Natural killer cell (primary cell): ENCODE measurements at regions not wholly inside any gene's neighbourhood (a gene's known extent, or its start where the extent isn't known, plus 50 kb on each side); places are given as distances from the start of the nearest gene placed in this dataset.

Source experiments
- ATAC-seq, 3 donors: fragments of 150-1000 bp in 2 of 3; fragments of 200-7000 bp in 1 of 3; cut with Tn5 transposase; 1 replicate in 1 of 3; 2 replicates in 2 of 3; pipeline ENCODE4 v1.10.0; 2021; ENCODE audit warnings: mild to moderate bottlenecking in 2 of 3, moderate library complexity in 2 of 3
- DNase-seq, 2 donors: peaks; one replicate each; pipeline versions ENCODE4 v3.0.0 to v3.0.0-alpha.2; 2013 to 2021; ENCODE audit warnings: mixed read lengths in 1 of 2
- H3K27ac ChIP-seq: one replicate; pipeline ENCODE4 v1.5.1; 2013; ENCODE audit warnings: mild to moderate bottlenecking, low read length
- H3K27me3 ChIP-seq: one replicate; pipeline ENCODE4 v1.6.1; 2013; ENCODE audit warnings: low read length; ENCODE audit not compliant: control insufficient read depth, insufficient read depth
- H3K36me3 ChIP-seq: one replicate; pipeline ENCODE4 v1.6.1; 2013; ENCODE audit warnings: low read length; ENCODE audit not compliant: control insufficient read depth, insufficient read depth
- H3K4me1 ChIP-seq: one replicate; pipeline ENCODE4 v1.6.1; 2013; ENCODE audit warnings: low read length; ENCODE audit not compliant: control insufficient read depth, insufficient read depth
- H3K4me3 ChIP-seq: one replicate; pipeline ENCODE4 v1.5.1; 2013; ENCODE audit warnings: low read length
- H3K9me3 ChIP-seq: one replicate; pipeline ENCODE4 v1.6.1; 2013; ENCODE audit warnings: low read length; ENCODE audit not compliant: control insufficient read depth, insufficient read depth
- H3K27ac Mint-ChIP-seq, 2 donors: one replicate each; pipeline ENCODE4 v1.8.0; 2022; ENCODE audit warnings: mild to moderate bottlenecking in 2 of 2, mixed read lengths in 2 of 2, moderate library complexity in 1 of 2
- H3K27me3 Mint-ChIP-seq, 2 donors: one replicate each; pipeline ENCODE4 v1.8.0; 2022; ENCODE audit warnings: low read depth in 2 of 2, mixed read lengths in 2 of 2
- H3K36me3 Mint-ChIP-seq: one replicate; pipeline ENCODE4 v1.8.0; 2022; ENCODE audit warnings: mixed read lengths
- H3K4me1 Mint-ChIP-seq, 2 donors: one replicate each; pipeline ENCODE4 v1.8.0; 2022; ENCODE audit warnings: mixed read lengths in 2 of 2
- H3K4me3 Mint-ChIP-seq: one replicate; pipeline ENCODE4 v1.8.0; 2022; ENCODE audit warnings: mild to moderate bottlenecking, moderate library complexity, mixed read lengths
- H3K9me3 Mint-ChIP-seq, 2 donors: one replicate each; pipeline ENCODE4 v1.8.0; 2022; ENCODE audit warnings: mixed read lengths in 2 of 2
- CTCF ChIP-seq: fragments of 200-600 bp; IDR thresholded peaks from one replicate; pipeline ENCODE4 v1.8.0; 2022; ENCODE audit warnings: antibody characterized with exemption
- WGBS: methylation state at CpG from one replicate; pipeline ENCODE4 v1.1.7; 2013; ENCODE audit warnings: missing lambda C conversion rate; ENCODE audit not compliant: insufficient coverage; 5-methylcytosine and 5-hydroxymethylcytosine counted together
- intact Hi-C: fragments of 100-400 bp; cut with micrococcal nuclease; formaldehyde crosslinking; loops from one replicate; pipeline ENCODE4 v1.14.2; 2022

- intact Hi-C loops: no loop called here
- H3K4me1 ChIP-seq: no peaks in the 10 kb centered on the region
- Mint-ChIP-seq H3K27ac (no peak overlapping the region), H3K36me3 (no peaks in the 10 kb centered on the region), H3K9me3 (peaks cover 2 to 4% of the 10 kb centered on the region in 2 donors), H3K4me1 (no peaks in the 10 kb centered on the region), H3K27me3 (no peaks in the 10 kb centered on the region), H3K4me3 (no peak overlapping the region)
- H3K4me3 ChIP-seq: no peak overlapping the region
- H3K27ac ChIP-seq: no peak overlapping the region
- no peak for TF ChIP-seq CTCF
- WGBS: 85% methylated on average over 7 of the region's 7 CpGs
- no peak for ATAC-seq
- no peaks in the 10 kb centered on the region for H3K36me3 ChIP-seq
- H3K9me3 ChIP-seq: no peaks in the 10 kb centered on the region
- no peak for DNase-seq
- no peaks in the 10 kb centered on the region for H3K27me3 ChIP-seq
Observed at GRCh38 chr10:128945398-128945797, 521.6 kb upstream of the MGMT start.

GRCh38 chr10:128950159-128950915, 516.7 kb upstream of the MGMT start:
- Mint-ChIP-seq H3K27me3 (no peaks in the 10 kb centered on the region), H3K4me3 (no peak overlapping the region), H3K36me3 (no peaks in the 10 kb centered on the region), H3K27ac (no peak overlapping the region), H3K9me3 (peaks cover 0 to 2% of the 10 kb centered on the region in 2 donors), H3K4me1 (no peaks in the 10 kb centered on the region)
- TF ChIP-seq CTCF: no peak
- Histone ChIP-seq H3K4me1 (no peaks in the 10 kb centered on the region), H3K27me3 (no peaks in the 10 kb centered on the region), H3K27ac (no peak overlapping the region), H3K4me3 (no peak overlapping the region), H3K36me3 (no peaks in the 10 kb centered on the region), H3K9me3 (no peaks in the 10 kb centered on the region)
- no peak for DNase-seq
- intact Hi-C loops: no loop called here
- no peak for ATAC-seq
- 87% methylated on average over 17 of the region's 18 CpGs for WGBS

GRCh38 chr10:128950916-128951275, 516.1 kb upstream of the MGMT start:
- Mint-ChIP-seq H3K9me3 (peaks cover 0 to 2% of the 10 kb centered on the region in 2 donors), H3K36me3 (no peaks in the 10 kb centered on the region), H3K4me1 (no peaks in the 10 kb centered on the region), H3K27ac (no peak overlapping the region), H3K27me3 (no peaks in the 10 kb centered on the region), H3K4me3 (no peak overlapping the region)
- H3K36me3 ChIP-seq: no peaks in the 10 kb centered on the region
- H3K4me3 ChIP-seq: no peak overlapping the region
- ATAC-seq (no peak), DNase-seq (no peak)
- no peaks in the 10 kb centered on the region for H3K27me3 ChIP-seq
- no peak for TF ChIP-seq CTCF
- WGBS: 69% methylated on average over 4 of the region's 4 CpGs
- H3K27ac ChIP-seq: no peak overlapping the region
- H3K4me1 ChIP-seq: no peaks in the 10 kb centered on the region
- intact Hi-C loops: no loop called here
- no peaks in the 10 kb centered on the region for H3K9me3 ChIP-seq

- no peaks in the 10 kb centered on the region for H3K9me3 Mint-ChIP-seq
- intact Hi-C loops: no loop called here
- H3K27me3 Mint-ChIP-seq: no peaks in the 10 kb centered on the region
- no peaks in the 10 kb centered on the region for H3K36me3 Mint-ChIP-seq
- no peaks in the 10 kb centered on the region for H3K4me1 Mint-ChIP-seq
- H3K36me3 ChIP-seq: no peaks in the 10 kb centered on the region
- no peaks in the 10 kb centered on the region for H3K27me3 ChIP-seq
- TF ChIP-seq CTCF: no peak
- WGBS: 87% methylated on average over 8 of the region's 8 CpGs
- no peak overlapping the region for H3K27ac Mint-ChIP-seq
- H3K27ac ChIP-seq: no peak overlapping the region
- no peaks in the 10 kb centered on the region for H3K9me3 ChIP-seq
- ATAC-seq (no peak), DNase-seq (no peak)
- no peak overlapping the region for H3K4me3 Mint-ChIP-seq
- H3K4me3 ChIP-seq: no peak overlapping the region
- H3K4me1 ChIP-seq: no peaks in the 10 kb centered on the region
Observed at GRCh38 chr10:128952856-128953255, 514.2 kb upstream of the MGMT start.
